ENCODE measurements at regions not wholly inside any gene's neighbourhood (a gene's known extent, or its start where the extent isn't known, plus 50 kb on each side); places are given as distances from the start of the nearest gene placed in this dataset.

- TF ChIP-seq CTCF (IDR thresholded peaks at IDR 0.05; ENCODE audit: low read depth, low read length) (no peak), EZH2phosphoT487 (IDR thresholded peaks at IDR 0.05; ENCODE audit: low read depth) (no peak)
Observed at GRCh38 chr6:23266536-23266935, 697.2 kb downstream of the HDGFL1 start.

All from OCI-LY3 (cell line).